GM19438 (cell line): ENCODE measurements at regions not wholly inside any gene's neighbourhood (a gene's known extent, or its start where the extent isn't known, plus 50 kb on each side); places are given as distances from the start of the nearest gene placed in this dataset.
"Not testable (repeated sequence)": the region's sequence is repeated elsewhere in the genome, so short reads cannot be mapped to it uniquely, and the experiment has no call there.

ENCODE experiments used
- ATAC-seq: cut with Tn5 transposase; IDR thresholded peaks from one replicate; pipeline ENCODE4 v1.9.1; 2021; ENCODE audit warnings: low read depth; ENCODE audit not compliant: unreplicated experiment

DNA sequence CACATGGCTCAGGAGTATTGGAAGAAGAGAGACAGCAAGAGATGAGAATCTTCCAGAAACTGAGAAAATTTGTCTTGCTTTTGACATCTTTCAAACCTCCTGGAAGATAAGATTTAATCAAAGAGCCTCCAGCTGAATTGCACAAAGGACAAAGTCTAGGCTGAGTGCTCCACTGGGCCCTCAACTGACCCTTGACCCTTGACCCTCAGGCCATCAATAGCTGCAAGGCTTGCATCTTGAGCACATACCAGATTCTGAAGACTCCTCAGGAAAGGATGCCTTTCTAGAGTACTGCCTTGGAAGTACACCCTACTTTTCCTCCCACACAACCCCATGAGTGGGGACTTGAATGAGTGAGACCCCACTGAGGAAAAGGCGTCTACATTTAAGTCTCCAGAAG is 1125.5 kb downstream of the BCL11A start:
- ATAC-seq, result no peak

DNA sequence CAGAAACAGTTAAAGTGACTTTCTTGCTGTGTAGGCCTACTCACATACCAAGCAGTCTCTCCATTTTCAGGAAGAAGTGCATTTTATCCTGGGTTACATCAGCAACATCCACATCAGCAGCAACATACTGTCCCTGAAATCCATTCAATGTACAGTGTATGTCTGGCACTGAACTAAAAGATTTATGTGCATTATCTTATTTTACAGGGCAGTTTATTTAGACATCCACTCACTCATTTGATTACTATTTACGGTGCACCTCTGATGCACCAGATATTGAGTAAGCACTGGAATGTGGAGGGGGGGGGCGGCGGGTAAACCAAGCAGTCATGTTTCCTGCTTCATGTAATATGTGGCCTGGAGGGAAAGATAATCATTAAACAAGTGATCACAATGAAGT is 1128.2 kb downstream of the BCL11A start:
- ATAC-seq, result no peak

DNA sequence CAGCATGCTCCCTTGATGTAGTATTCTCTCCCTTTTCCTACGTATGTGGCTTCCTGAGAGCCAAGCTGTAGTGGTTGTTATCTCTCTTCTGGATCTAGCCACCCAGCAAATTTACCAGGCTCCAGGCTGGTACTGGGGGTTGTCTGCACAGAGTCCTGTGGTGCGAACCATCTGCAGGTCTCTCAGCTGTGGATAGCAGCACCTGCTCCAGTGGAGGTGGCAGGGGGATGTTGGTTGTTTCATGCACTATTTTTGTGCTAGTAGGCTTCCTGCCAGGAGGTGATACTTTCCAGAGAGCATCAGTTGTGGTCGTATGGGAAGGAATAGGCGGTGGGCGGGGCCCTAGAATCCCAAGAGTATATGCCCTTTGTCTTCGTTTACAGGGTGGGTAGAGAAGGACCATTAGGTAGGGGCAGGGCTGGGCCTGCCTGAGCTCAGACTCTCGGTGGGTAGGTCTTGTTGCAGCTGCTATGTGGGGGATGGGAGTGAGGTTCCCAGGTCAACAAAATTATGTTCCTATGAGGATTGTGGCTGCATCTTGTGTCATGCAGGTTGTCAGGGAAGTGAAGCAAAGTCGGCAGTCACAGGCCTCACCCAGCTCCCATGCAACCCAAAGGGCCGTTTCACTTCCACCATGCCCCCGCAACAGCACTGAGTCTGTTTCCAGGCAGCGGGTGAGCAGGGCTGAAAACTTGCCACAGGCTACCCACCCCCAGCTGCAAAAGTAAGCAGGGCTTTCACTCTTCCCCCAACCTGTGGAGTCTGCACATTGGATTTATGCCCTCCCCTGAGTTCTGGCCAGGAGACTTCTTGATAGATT is 1139.5 kb downstream of the BCL11A start:
- no peak for ATAC-seq

DNA sequence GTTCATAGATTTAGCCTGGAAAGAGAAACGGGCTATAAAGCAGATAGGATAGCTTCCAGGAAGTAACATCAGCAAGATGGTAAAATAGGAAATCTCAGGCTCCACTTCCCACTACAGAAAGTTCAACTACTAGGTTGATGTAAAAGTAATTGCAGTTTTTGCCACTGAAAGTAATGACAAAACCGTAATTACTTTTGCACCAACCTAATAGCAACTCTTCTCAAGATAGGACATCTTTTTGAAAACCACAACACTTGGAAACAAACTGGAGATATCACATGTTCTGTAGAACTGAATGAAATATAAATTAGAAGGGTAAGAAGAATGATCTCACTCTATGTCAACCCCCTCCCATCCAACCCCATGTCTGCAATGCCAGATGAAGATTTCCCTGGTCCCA is 1154.3 kb downstream of the BCL11A start:
- ATAC-seq, result no peak

DNA sequence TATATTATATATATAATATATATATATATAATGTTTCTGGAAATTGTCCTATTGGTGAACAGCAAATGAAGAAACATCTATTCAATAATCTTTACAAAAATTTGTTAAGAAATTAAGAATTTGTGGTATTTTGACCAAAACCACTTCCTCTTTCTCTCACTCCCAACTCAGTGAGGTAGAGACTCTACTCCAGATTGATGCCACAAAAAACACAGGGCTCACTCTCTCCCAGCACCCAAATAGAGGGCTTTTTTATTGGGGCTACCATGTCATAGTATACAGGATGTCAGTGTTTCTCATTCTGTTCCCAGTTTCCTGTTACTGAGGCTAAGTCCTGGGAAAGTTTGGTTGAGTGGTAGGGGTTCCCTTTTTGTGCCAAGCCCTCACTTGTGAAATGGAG is 1155.4 kb downstream of the BCL11A start:
- ATAC-seq, result no peak

DNA sequence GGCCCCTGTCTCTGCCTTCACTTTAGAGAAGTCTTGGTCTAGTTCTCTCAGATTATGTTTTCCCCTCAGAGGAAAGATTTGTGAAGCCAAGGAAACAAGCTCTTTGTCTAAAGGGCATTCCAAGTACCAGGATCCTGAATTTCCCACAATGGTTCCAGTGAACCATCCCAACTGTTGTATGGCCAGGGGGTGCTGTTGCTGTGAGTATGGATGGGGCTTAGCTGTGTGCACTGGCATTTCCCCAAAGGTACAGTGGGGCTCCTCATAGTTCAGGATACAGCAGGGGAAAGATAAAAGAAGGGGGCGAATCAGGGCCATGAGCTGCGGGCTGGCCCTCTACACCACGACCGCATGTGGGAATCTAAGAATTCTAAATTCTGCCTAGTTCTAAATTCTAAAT is 1154.0 kb upstream of the FANCL start:
- no peak for ATAC-seq

DNA sequence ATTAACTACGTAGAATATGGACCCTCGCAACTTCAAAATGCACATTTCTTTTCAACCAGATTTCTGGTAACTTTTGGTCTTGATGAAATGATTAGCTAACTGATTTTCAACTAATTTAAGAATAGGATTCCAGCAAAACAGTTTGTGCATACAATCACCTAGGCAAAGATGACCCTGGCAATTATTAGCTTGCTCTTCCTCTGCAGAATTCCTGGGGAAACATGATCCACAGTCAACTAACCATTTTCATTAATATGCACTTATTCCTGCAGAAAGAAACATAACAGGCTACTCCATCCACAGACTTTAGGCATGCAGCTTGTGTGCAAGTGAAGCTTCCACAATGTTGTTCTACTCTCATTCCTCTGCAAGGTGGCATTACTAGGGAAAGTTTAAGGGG is 1150.8 kb upstream of the FANCL start:
- no peak for ATAC-seq

DNA sequence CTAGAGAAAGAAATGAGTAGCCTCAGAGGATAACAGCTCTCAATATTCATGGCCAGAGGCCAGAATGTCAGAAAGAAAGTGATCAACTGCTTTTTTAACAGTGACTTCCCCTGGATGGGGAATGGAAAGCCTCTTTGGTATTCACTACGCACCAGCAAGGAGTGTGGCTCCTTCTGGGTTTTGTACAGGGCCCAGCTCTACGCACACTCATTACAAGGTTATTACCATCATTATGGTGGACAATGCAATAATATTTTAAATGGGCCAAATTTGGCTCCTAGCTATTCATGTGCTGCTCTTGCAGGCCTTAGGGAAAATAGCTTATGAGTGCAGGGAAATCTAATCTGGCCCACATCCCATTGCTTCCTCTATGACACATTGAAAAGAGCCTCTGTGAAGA is 1149.5 kb upstream of the FANCL start:
- ATAC-seq, result no peak

DNA sequence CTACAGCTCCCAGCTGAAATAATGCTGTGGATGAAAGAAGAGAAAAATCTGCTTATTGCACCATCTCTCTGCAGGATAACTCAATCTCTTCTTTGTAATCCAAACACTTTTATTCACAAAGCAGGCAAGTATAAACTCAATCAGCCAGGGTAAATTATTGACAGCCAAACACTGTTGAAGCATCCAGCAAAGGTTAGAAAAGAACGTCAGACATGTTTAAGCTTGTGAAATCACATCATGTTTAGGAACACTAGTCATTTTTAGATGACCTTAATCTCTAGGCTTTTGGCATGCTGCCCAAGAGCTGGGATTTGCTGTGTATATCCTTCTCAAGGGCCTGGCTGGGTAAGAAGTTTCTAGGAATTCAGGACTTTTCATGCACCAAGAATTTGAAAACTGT is 1148.1 kb upstream of the FANCL start:
- no peak for ATAC-seq

DNA sequence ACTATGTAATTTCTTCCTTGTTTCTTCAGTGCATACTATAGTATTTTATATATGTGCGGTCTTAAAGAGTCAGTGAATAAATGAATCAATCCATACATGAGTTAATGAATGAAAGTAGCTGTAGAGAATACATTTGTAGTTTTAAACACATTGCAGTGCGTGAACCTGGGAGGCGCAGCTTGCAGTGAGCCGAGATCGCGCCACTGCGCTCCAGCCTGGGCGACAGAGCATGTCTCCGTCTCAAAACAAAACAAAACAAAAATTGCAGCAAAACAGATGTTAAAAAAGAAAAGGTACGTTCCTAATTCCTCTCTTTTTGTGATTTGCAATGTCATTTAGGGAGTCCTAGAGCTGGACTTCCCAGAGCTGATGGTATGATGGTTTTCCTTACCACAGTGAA is 1144.8 kb upstream of the FANCL start:
- no peak for ATAC-seq

DNA sequence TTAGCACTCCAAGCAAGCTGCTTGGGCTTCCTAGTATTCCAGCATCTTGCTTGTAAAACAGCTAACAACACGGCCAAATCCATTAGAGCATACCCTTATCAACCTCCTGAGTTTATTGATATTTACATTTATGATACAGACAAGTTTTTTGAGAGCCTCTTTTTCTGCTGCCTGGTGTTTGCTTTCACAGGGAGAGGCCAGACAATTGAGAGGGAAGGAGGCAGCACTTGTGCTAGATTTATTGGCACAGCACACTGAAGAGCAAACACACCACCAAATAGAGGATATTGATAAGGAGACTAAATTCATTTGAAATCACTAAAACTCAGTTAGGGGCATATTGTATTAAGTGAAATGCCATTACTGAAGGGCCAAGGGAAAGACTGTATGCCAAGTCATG is 1142.3 kb upstream of the FANCL start:
- no peak for ATAC-seq

DNA sequence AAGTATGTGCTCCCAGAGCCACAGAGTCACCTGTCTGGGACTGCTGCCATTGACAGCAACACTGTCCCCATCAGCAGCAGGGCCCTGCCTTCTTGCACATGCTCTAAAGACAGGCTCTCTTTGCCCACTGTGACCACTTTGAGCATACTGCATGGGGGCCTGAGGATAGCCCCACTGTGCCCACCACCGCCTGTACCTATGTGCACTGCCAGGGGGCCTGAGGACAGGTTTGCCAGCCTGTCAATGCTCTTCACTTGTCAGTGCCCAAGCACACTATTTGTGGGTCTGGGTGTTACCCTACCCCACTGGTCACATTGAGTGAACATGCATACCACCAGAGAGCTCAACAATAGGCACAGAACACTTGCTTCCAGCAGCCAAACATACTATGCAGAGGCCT is 1137.0 kb upstream of the FANCL start:
- no peak for ATAC-seq

DNA sequence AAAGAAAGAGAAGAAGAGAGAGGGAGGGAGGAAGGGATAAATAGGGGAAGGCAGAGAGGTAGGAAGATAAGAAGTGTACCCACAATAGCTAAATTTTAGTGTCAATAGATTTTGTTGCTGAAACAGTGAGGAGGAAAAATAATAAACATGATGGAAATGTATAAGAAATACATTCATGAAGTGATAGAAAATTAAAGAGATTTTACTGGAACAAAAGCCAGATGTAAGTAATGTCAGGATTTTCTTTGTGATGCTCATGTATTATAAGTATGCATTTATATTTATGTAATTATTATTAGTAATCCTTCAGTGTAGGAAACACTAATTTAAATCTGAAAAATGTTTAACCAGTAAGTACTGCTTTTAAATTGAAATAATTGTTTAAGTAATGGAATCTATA is 1125.2 kb upstream of the FANCL start:
- no peak for ATAC-seq

DNA sequence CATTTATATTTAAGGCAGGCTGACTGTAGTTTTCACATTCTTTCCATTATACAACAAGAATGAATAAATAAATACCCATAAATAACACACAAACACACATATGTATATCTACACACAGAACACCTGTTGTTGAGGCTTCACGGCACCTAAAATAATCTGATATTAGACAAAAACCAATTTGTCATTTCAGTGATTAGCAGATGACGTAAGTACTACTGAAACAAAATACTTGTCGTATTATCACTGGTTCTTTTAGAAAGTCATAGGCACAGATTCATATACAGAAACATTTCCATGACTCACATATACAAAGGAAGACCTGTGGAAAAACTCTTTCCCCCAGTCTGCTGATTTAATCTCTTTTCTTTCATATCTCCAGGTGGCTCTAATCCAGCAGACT is 1113.4 kb upstream of the FANCL start:
- ATAC-seq, result no peak

DNA sequence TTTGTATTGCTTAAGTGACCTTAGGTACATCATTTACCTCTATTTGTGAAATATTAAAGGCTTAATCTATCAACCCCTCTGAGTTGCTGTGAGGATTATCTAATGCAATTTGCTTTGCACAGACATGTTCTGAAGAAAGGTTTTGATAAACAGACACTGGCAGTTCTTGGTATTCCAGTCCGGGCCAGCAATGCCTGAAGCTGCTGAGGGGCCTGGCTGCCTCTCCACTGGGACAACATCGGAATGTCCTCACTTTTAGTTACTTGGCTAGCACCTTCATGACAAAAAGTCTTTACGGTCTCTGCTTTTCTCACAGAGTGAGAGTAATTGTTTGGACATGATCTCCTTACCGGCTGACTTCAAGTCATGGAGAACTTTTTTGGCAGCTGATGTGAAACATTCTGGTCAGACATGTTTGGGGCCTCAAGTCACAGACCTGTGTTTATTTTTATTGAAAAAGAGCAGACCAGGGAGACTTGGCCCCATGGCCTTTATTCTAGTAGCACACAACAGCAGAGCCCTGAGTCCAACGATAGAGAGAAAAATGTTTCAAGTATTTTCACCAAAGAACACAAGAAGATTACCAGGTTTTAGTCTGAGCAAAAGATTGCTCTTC is 1112.3 kb upstream of the FANCL start:
- no peak for ATAC-seq

DNA sequence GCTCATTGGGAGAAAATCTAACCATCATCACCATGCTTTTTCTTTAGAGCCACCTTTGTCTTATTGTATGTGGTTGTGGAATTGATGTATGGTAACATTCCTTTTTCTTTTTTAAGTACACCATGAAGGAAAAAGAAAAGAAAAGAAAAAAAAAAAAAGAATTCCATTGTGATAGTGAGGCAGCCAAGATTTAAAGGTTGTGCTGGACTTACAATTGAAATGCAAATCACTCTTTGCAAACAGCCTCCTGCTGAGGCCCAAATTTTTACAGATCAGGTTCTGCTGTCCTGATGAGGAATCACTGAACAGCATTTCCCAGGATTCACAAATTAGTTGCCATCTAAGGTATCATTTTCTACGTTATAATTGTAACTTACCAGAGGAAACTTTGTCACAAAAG is 1101.0 kb upstream of the FANCL start:
- ATAC-seq, result no peak

DNA sequence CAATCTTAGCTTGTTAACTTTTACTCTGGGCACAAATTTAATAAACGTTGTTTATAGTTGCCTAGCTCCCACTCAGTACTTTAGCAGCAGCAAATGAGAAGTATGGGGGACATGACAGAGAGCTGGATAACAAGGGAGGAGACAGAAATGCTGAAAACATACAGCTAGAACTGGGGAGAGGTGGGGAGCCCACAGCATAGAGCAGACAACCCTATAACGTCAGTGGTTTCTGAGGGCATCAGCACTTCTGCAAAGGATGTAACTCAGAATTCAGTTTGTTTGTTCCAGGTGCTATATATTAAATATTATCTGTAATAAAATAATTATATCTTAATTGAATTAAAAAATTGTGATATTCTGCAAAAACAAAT is 1098.7 kb upstream of the FANCL start:
- ATAC-seq, result no peak

DNA sequence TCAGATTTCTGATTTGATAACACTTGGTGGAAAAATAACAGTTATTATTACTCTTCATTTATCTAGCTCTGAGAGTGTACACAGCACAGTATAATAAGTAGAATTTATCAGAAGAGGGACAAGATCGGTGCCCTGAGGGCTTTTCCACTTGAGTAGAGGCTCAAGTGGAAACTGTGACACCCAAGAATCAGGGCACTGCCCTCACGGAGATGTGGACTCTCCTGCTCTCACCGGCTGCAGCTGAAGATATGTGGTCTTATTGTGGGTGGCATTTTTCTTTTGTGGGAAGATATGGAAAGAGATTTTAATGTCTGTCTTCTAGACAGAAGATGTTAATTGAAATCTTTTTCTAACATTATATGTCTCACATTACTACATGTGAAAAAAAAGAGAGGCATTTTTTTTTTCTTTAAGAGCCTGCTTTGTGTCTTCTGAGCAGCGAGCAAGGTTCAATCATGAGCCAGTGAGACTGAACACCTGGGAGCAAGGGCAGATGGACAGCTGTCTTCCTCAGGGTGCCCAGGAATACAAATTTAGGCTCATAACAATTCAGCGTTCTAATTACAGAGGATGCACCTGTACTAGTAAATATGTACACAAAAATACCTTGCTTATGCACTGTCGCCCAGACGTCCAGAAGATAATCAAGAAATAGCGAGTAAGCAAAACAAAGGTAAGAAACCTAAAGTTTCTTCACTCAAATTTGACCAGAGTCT is 1098.2 kb upstream of the FANCL start:
- ATAC-seq, result no peak

DNA sequence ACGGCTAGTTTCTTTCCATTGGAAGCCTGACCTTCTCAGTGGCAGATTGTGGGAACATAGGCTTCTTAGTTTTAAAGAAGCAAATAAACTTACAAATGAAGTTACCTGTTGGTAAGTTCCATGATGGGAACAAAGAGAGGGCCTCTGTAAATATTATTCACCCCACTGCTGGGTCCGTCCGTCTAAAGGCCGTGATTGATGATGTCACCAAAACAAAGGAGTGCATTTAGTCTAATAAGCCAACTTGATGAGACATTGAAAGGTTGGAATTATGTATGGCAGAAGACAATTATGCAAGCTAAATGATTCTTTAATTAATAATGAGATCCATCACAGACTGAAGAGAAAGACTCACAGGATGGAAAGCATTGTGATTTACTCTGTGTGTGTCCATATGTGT is 1091.9 kb upstream of the FANCL start:
- ATAC-seq, result no peak

DNA sequence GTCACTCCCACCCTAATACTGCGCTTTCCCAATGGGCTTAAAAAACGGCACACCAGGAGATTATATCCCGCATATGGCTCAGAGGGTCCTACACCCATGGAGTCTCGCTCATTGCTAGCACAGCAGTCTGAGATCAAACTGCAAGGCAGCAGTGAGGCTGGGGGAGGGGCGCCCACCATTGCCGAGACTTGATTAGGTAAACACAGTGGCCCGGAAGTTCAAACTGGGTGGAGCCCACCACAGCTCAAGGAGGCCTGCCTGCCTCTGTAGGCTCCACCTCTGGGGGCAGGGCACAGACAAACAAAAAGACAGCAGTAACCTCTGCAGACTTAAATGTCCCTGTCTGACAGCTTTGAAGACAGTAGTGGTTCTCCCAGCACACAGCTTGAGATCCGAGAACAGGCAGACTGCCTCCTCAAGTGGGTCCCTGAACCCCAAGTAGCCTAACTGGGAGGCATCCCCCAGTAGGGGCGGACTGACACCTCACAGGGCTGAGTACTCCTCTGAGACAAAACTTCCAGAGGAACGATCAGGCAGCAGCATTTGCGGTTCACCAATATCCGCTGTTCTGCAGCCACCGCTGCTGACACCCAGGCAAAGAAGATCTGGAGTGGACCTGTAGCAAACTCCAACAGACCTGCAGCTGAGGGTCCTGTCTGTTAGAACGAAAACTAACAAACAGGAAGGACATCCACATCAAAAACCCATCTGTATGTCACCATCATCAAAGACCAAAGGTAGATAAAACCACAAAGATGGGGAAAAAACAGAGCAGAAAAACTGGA is 1085.6 kb upstream of the FANCL start:
- ATAC-seq, result not testable (repeated sequence)

DNA sequence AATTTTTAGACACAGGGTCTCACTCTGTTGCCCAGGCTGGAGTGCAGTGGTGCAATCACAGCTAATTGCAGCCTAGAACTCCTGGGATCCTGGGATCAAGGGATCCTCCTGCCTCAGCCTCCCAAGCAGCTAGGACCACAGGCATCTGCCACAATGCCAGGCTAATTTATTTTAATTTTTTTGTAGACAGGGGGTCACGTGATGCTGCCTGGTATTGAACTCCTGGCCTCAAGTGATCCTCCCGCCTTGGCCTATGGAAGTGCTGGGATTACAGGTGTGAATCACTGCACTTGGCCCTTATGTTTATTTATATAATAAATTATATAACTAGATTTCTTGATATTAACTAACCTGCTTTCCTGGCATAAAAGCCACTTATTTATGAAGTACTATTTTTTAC is 1081.7 kb upstream of the FANCL start:
- ATAC-seq, result no peak
